ENCODE measurements at regions not wholly inside any gene's neighbourhood (a gene's known extent, or its start where the extent isn't known, plus 50 kb on each side); places are given as distances from the start of the nearest gene placed in this dataset.

- no peaks in the 10 kb centered on the region for H3K36me3 ChIP-seq (ENCODE audit: control insufficient read depth in 5 of 5, insufficient read depth in 5 of 5, low read length in 5 of 5)
- H3K27ac ChIP-seq (ENCODE audit: low read depth, low read length): no peak overlapping the region
- H3K4me1 ChIP-seq (ENCODE audit: control insufficient read depth in 5 of 5, insufficient read depth in 5 of 5, low read length in 5 of 5): peaks cover 0 to 11% (median 9%) of the 10 kb centered on the region in 5 donors
- no peak overlapping the region for H3K9ac ChIP-seq (ENCODE audit: low read length in 5 of 5)
- H3K9me3 ChIP-seq (ENCODE audit: control insufficient read depth in 5 of 5, low read length in 5 of 5): no peaks in the 10 kb centered on the region
- H3K27me3 ChIP-seq (ENCODE audit: control insufficient read depth in 5 of 5, insufficient read depth in 4 of 5, low read length in 5 of 5): peaks cover 3 to 14% (median 12%) of the 10 kb centered on the region in 5 donors
- H3K4me3 ChIP-seq (ENCODE audit: low read depth in 1 of 5, low read length in 5 of 5): no peak overlapping the region
Observed at GRCh38 chr4:188279184-188279583, 139.9 kb downstream of the TRIML1 start.

GRCh38 chr4:188282471-188283232 is 143.4 kb downstream of the TRIML1 start:
- Histone ChIP-seq H3K9ac (ENCODE audit: low read length in 5 of 5) (no peak overlapping the region), H3K4me1 (ENCODE audit: control insufficient read depth in 5 of 5, insufficient read depth in 5 of 5, low read length in 5 of 5) (peaks cover 0 to 11% (median 9%) of the 10 kb centered on the region in 5 donors), H3K4me3 (ENCODE audit: low read depth in 1 of 5, low read length in 5 of 5) (peak overlapping the region in 4 of 5 donors; percentile 27 to 54 (median 46))

GRCh38 chr4:188287169-188287894 is 148.1 kb downstream of the TRIML1 start:
- Histone ChIP-seq H3K4me3 (ENCODE audit: low read depth in 1 of 5, low read length in 5 of 5) (no peak overlapping the region), H3K27ac (ENCODE audit: low read depth, low read length) (no peak overlapping the region), H3K27me3 (ENCODE audit: control insufficient read depth in 5 of 5, insufficient read depth in 4 of 5, low read length in 5 of 5) (peaks cover 2 to 10% (median 9%) of the 10 kb centered on the region in 5 donors), H3K9me3 (ENCODE audit: control insufficient read depth in 5 of 5, low read length in 5 of 5) (no peaks in the 10 kb centered on the region), H3K4me1 (ENCODE audit: control insufficient read depth in 5 of 5, insufficient read depth in 5 of 5, low read length in 5 of 5) (peaks cover 0 to 8% (median 8%) of the 10 kb centered on the region in 5 donors), H3K36me3 (ENCODE audit: control insufficient read depth in 5 of 5, insufficient read depth in 5 of 5, low read length in 5 of 5) (no peaks in the 10 kb centered on the region), H3K9ac (ENCODE audit: low read length in 5 of 5) (no peak overlapping the region)

More at GRCh38 chr4:188282471-188283232, 143.4 kb downstream of the TRIML1 start:
- H3K9me3 ChIP-seq (ENCODE audit: control insufficient read depth in 5 of 5, low read length in 5 of 5): no peaks in the 10 kb centered on the region
- no peaks in the 10 kb centered on the region for H3K36me3 ChIP-seq (ENCODE audit: control insufficient read depth in 5 of 5, insufficient read depth in 5 of 5, low read length in 5 of 5)
- no peak overlapping the region for H3K27ac ChIP-seq (ENCODE audit: low read depth, low read length)
- peaks cover 3 to 14% (median 12%) of the 10 kb centered on the region in 5 donors for H3K27me3 ChIP-seq (ENCODE audit: control insufficient read depth in 5 of 5, insufficient read depth in 4 of 5, low read length in 5 of 5)

DNA sequence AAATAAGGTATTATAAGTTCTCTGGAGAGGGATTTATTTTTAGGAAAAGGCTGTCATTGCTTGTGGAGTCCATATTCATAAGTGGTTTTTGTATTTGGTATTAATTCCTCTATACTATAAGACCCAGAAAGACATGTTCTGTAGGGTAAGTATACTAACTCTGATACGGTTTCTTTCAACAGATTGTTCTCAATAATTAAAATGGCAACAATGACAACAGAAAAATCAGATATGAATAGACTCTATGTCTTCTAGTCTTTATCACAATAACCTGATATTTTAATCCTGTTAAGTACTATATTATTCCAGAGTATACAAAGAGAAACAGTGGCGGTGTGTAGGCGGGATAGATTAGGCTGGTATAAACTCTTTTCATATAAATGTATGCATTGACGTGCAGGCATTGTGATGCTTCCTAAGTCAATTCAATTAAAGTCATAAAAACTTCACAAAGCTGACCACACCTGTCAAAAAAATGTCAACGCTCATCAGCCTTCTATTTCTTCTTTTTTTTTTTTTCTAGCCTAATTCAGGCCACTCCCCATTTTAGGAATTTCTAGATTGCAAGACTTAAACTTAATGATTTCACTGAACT is 150.4 kb downstream of the TRIML1 start:
- Histone ChIP-seq H3K36me3 (ENCODE audit: control insufficient read depth in 5 of 5, insufficient read depth in 5 of 5, low read length in 5 of 5) (no peaks in the 10 kb centered on the region), H3K9me3 (ENCODE audit: control insufficient read depth in 5 of 5, low read length in 5 of 5) (no peaks in the 10 kb centered on the region), H3K4me1 (ENCODE audit: control insufficient read depth in 5 of 5, insufficient read depth in 5 of 5, low read length in 5 of 5) (no peaks in the 10 kb centered on the region), H3K27ac (ENCODE audit: low read depth, low read length) (no peak overlapping the region), H3K27me3 (ENCODE audit: control insufficient read depth in 5 of 5, insufficient read depth in 4 of 5, low read length in 5 of 5) (no peaks in the 10 kb centered on the region), H3K9ac (ENCODE audit: low read length in 5 of 5) (no peak overlapping the region), H3K4me3 (ENCODE audit: low read depth in 1 of 5, low read length in 5 of 5) (no peak overlapping the region)

DNA sequence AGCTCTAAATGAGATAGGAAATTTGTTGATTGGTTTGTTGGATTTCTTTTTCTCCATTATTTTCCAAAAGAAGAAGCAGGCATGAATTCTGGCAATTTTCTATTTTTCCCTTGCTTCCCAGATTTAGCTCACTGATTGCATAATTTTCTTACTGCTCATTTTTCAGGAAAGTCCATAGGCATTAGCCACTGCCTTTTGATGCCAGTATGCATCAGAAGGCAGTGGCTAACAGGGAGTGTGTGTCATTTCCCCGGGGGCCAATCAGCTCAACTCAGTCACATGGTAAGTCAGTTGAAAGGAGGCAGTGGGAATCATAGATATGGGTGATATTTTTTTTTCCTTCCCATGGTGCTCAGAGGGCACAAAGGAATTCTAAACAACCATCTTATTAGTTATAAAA is 156.7 kb downstream of the TRIML1 start:
- Histone ChIP-seq H3K4me3 (ENCODE audit: low read depth in 1 of 5, low read length in 5 of 5) (no peak overlapping the region), H3K4me1 (ENCODE audit: control insufficient read depth in 5 of 5, insufficient read depth in 5 of 5, low read length in 5 of 5) (no peaks in the 10 kb centered on the region), H3K9me3 (ENCODE audit: control insufficient read depth in 5 of 5, low read length in 5 of 5) (peaks cover 0 to 8% (median 3%) of the 10 kb centered on the region in 5 donors), H3K27me3 (ENCODE audit: control insufficient read depth in 5 of 5, insufficient read depth in 4 of 5, low read length in 5 of 5) (no peaks in the 10 kb centered on the region), H3K27ac (ENCODE audit: low read depth, low read length) (no peak overlapping the region), H3K9ac (ENCODE audit: low read length in 5 of 5) (no peak overlapping the region), H3K36me3 (ENCODE audit: control insufficient read depth in 5 of 5, insufficient read depth in 5 of 5, low read length in 5 of 5) (no peaks in the 10 kb centered on the region)

GRCh38 chr4:188296331-188296730 is 157.1 kb downstream of the TRIML1 start:
- Histone ChIP-seq H3K27me3 (ENCODE audit: control insufficient read depth in 5 of 5, insufficient read depth in 4 of 5, low read length in 5 of 5) (no peaks in the 10 kb centered on the region), H3K9ac (ENCODE audit: low read length in 5 of 5) (no peak overlapping the region), H3K9me3 (ENCODE audit: control insufficient read depth in 5 of 5, low read length in 5 of 5) (peaks cover 0 to 11% (median 3%) of the 10 kb centered on the region in 5 donors), H3K27ac (ENCODE audit: low read depth, low read length) (no peak overlapping the region), H3K4me3 (ENCODE audit: low read depth in 1 of 5, low read length in 5 of 5) (no peak overlapping the region), H3K4me1 (ENCODE audit: control insufficient read depth in 5 of 5, insufficient read depth in 5 of 5, low read length in 5 of 5) (no peaks in the 10 kb centered on the region), H3K36me3 (ENCODE audit: control insufficient read depth in 5 of 5, insufficient read depth in 5 of 5, low read length in 5 of 5) (no peaks in the 10 kb centered on the region)

DNA sequence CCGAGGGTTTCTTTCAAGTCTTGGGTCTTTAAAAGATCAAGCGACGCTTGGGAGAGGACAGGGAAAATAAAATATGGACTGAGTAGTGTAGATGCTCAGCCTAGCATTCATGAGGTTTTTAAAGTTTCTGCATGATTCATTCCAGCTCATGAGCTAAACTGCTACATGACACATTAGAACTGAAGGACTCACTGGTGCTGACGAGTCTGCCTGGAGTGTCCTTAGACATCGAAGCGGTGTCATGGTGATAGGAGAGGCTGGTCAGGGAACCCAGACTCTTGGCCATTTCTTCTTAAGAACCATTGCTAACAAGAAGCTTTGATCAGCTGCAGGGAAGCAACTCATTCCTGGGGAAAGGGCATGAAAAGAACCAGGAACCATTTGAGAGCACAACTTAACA is 158.6 kb downstream of the TRIML1 start:
- Histone ChIP-seq H3K4me1 (ENCODE audit: control insufficient read depth in 5 of 5, insufficient read depth in 5 of 5, low read length in 5 of 5) (no peaks in the 10 kb centered on the region), H3K9ac (ENCODE audit: low read length in 5 of 5) (no peak overlapping the region), H3K36me3 (ENCODE audit: control insufficient read depth in 5 of 5, insufficient read depth in 5 of 5, low read length in 5 of 5) (no peaks in the 10 kb centered on the region), H3K4me3 (ENCODE audit: low read depth in 1 of 5, low read length in 5 of 5) (no peak overlapping the region), H3K9me3 (ENCODE audit: control insufficient read depth in 5 of 5, low read length in 5 of 5) (peaks cover 0 to 11% (median 3%) of the 10 kb centered on the region in 5 donors), H3K27ac (ENCODE audit: low read depth, low read length) (no peak overlapping the region), H3K27me3 (ENCODE audit: control insufficient read depth in 5 of 5, insufficient read depth in 4 of 5, low read length in 5 of 5) (no peaks in the 10 kb centered on the region)

DNA sequence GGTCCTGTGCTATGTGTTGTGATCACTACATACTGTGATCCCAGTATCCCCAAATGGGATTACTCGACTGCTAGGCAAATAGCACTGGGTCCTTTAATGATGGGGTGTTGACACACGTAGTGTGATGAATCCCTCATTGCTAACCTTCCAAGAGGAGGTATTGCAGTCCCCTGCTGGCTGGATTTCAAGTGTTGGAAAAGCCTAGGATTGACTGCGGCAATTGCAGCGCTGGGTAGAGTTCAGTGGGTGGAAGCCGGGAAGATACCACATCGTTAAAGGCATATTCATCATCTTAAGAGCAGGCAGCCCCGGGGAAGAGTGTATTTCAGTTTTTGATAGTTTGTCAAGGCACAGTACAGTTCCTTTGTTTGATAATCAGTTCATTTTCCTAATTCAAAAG is 159.9 kb downstream of the TRIML1 start:
- Histone ChIP-seq H3K27ac (ENCODE audit: low read depth, low read length) (no peak overlapping the region), H3K9me3 (ENCODE audit: control insufficient read depth in 5 of 5, low read length in 5 of 5) (peaks cover 0 to 11% (median 3%) of the 10 kb centered on the region in 5 donors), H3K4me1 (ENCODE audit: control insufficient read depth in 5 of 5, insufficient read depth in 5 of 5, low read length in 5 of 5) (no peaks in the 10 kb centered on the region), H3K27me3 (ENCODE audit: control insufficient read depth in 5 of 5, insufficient read depth in 4 of 5, low read length in 5 of 5) (no peaks in the 10 kb centered on the region), H3K4me3 (ENCODE audit: low read depth in 1 of 5, low read length in 5 of 5) (no peak overlapping the region), H3K9ac (ENCODE audit: low read length in 5 of 5) (no peak overlapping the region), H3K36me3 (ENCODE audit: control insufficient read depth in 5 of 5, insufficient read depth in 5 of 5, low read length in 5 of 5) (no peaks in the 10 kb centered on the region)

GRCh38 chr4:188300385-188300784 is 161.1 kb downstream of the TRIML1 start:
- H3K27me3 ChIP-seq (ENCODE audit: control insufficient read depth in 5 of 5, insufficient read depth in 4 of 5, low read length in 5 of 5): no peaks in the 10 kb centered on the region
- no peaks in the 10 kb centered on the region for H3K4me1 ChIP-seq (ENCODE audit: control insufficient read depth in 5 of 5, insufficient read depth in 5 of 5, low read length in 5 of 5)
- no peak overlapping the region for H3K27ac ChIP-seq (ENCODE audit: low read depth, low read length)
- no peaks in the 10 kb centered on the region for H3K36me3 ChIP-seq (ENCODE audit: control insufficient read depth in 5 of 5, insufficient read depth in 5 of 5, low read length in 5 of 5)
- H3K4me3 ChIP-seq (ENCODE audit: low read depth in 1 of 5, low read length in 5 of 5): no peak overlapping the region
- no peak overlapping the region for H3K9ac ChIP-seq (ENCODE audit: low read length in 5 of 5)
- peaks cover 0 to 11% (median 3%) of the 10 kb centered on the region in 5 donors for H3K9me3 ChIP-seq (ENCODE audit: control insufficient read depth in 5 of 5, low read length in 5 of 5)

DNA sequence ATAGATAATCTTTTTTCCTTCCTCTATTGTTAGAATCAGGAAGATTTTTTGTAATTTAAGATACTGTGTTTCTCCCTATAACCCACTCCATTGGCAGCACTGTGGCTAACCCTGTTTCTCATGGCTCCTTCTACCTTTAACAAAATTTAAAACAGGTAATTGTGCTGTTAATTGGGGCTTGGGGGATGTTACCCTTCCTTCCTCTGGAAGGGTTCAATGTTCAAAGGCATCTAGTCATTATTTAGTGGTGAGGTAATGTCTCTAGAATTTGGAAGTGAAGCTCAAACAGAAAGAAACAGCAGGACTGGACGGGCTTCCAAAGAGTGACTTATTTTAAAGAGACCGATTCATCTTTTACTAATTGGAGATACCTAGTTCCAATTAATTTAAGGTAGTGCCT is 166.4 kb downstream of the TRIML1 start:
- no peak overlapping the region for H3K9ac ChIP-seq (ENCODE audit: low read length in 5 of 5)
- no peaks in the 10 kb centered on the region for H3K36me3 ChIP-seq (ENCODE audit: control insufficient read depth in 5 of 5, insufficient read depth in 5 of 5, low read length in 5 of 5)
- H3K27ac ChIP-seq (ENCODE audit: low read depth, low read length): no peak overlapping the region
- H3K4me3 ChIP-seq (ENCODE audit: low read depth in 1 of 5, low read length in 5 of 5): no peak overlapping the region
- H3K9me3 ChIP-seq (ENCODE audit: control insufficient read depth in 5 of 5, low read length in 5 of 5): peaks cover 0 to 6% (median 1%) of the 10 kb centered on the region in 5 donors
- H3K4me1 ChIP-seq (ENCODE audit: control insufficient read depth in 5 of 5, insufficient read depth in 5 of 5, low read length in 5 of 5): no peaks in the 10 kb centered on the region
- no peaks in the 10 kb centered on the region for H3K27me3 ChIP-seq (ENCODE audit: control insufficient read depth in 5 of 5, insufficient read depth in 4 of 5, low read length in 5 of 5)

Measured in subcutaneous abdominal adipose tissue (tissue), 5 donors.